ENCODE measurements at regions not wholly inside any gene's neighbourhood (a gene's known extent, or its start where the extent isn't known, plus 50 kb on each side); places are given as distances from the start of the nearest gene placed in this dataset.
A peak's percentile ranks its signal among the peaks of the same experiment; 100 is the strongest.

- H3K9me3 Mint-ChIP-seq (ENCODE audit: unreplicated experiment): peaks cover 3% of the 10 kb centered on the region
- DNase-seq (ENCODE audit: low read depth) (no peak), FAIRE-seq (no peak)
- no peak overlapping the region for H3K4me2 ChIP-seq (ENCODE audit: low read length)
- H3K27ac Mint-ChIP-seq (ENCODE audit: unreplicated experiment): no peak overlapping the region
- no peak overlapping the region for H3K9ac ChIP-seq (ENCODE audit: low read length)
- no peaks in the 10 kb centered on the region for H3K4me1 Mint-ChIP-seq (ENCODE audit: low read depth, unreplicated experiment)
- no peak overlapping the region for H3K4me3 Mint-ChIP-seq (ENCODE audit: unreplicated experiment)
- H3K4me1 ChIP-seq (ENCODE audit: insufficient read depth, low read length): no peaks in the 10 kb centered on the region
- no peaks in the 10 kb centered on the region for H3K9me3 ChIP-seq (ENCODE audit: insufficient read depth, low read depth, low read length)
- no peaks in the 10 kb centered on the region for H3K27me3 Mint-ChIP-seq (ENCODE audit: low read depth, unreplicated experiment)
- H3K79me2 ChIP-seq (ENCODE audit: insufficient read depth, low read length): no peaks in the 10 kb centered on the region
- no peaks in the 10 kb centered on the region for H3K36me3 ChIP-seq (ENCODE audit: insufficient read depth, low read length)
- H3K27ac ChIP-seq (ENCODE audit: low read depth, low read length): no peak overlapping the region
- H3K36me3 Mint-ChIP-seq (ENCODE audit: low read depth, unreplicated experiment): no peaks in the 10 kb centered on the region
- no peak overlapping the region for H2AFZ ChIP-seq (ENCODE audit: low read depth, low read length)
- H4K20me1 ChIP-seq (ENCODE audit: insufficient read depth, low read length): no peaks in the 10 kb centered on the region
- no peak overlapping the region for H3K4me3 ChIP-seq (ENCODE audit: insufficient read depth, low read depth, low read length)
- TF ChIP-seq, protein P1, sequence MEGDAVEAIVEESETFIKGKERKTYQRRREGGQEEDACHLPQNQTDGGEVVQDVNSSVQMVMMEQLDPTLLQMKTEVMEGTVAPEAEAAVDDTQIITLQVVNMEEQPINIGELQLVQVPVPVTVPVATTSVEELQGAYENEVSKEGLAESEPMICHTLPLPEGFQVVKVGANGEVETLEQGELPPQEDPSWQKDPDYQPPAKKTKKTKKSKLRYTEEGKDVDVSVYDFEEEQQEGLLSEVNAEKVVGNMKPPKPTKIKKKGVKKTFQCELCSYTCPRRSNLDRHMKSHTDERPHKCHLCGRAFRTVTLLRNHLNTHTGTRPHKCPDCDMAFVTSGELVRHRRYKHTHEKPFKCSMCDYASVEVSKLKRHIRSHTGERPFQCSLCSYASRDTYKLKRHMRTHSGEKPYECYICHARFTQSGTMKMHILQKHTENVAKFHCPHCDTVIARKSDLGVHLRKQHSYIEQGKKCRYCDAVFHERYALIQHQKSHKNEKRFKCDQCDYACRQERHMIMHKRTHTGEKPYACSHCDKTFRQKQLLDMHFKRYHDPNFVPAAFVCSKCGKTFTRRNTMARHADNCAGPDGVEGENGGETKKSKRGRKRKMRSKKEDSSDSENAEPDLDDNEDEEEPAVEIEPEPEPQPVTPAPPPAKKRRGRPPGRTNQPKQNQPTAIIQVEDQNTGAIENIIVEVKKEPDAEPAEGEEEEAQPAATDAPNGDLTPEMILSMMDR (IDR thresholded peaks at IDR 0.05; ENCODE audit: insufficient read depth, low read depth, low read length): no peak
- TF ChIP-seq EZH2 (IDR thresholded peaks at IDR 0.05; ENCODE audit: insufficient read depth, low read length): no peak
- no peaks in the 10 kb centered on the region for H3K27me3 ChIP-seq (ENCODE audit: insufficient read depth, low read length)
Measured at GRCh38 chr2:192775011-192775410, 580.3 kb upstream of the TMEFF2 start.

DNA sequence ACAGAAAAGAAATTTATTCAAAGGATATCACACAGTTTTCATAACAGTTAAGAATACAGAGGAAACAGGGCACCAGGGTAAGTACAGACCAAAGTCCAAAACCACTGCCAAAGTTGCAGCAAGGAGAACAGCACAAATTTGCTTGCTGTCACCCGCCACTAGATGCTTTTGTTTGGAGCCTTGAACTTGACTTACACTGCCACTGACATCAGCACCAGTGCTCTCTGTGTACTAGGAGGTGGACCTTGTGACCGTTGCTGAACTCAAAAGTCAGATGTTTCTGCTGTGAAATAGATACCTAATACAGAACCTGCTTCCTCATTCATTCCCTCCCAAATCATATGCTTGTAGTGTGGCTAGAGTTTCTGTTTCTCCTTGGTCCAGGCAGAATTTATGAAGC is 578.3 kb upstream of the TMEFF2 start:
- FAIRE-seq (no peak), DNase-seq (ENCODE audit: low read depth) (no peak)
- Histone ChIP-seq H3K36me3 (ENCODE audit: insufficient read depth, low read length) (no peaks in the 10 kb centered on the region), H3K4me1 (ENCODE audit: insufficient read depth, low read length) (no peaks in the 10 kb centered on the region), H3K79me2 (ENCODE audit: insufficient read depth, low read length) (no peaks in the 10 kb centered on the region), H3K4me3 (ENCODE audit: insufficient read depth, low read depth, low read length) (no peak overlapping the region), H3K4me2 (ENCODE audit: low read length) (no peak overlapping the region), H3K27me3 (ENCODE audit: insufficient read depth, low read length) (no peaks in the 10 kb centered on the region), H2AFZ (ENCODE audit: low read depth, low read length) (no peak overlapping the region), H3K27ac (ENCODE audit: low read depth, low read length) (no peak overlapping the region), H4K20me1 (ENCODE audit: insufficient read depth, low read length) (no peaks in the 10 kb centered on the region), H3K9ac (ENCODE audit: low read length) (no peak overlapping the region), H3K9me3 (ENCODE audit: insufficient read depth, low read depth, low read length) (no peaks in the 10 kb centered on the region)
- H3K4me1 Mint-ChIP-seq (ENCODE audit: low read depth, unreplicated experiment): no peaks in the 10 kb centered on the region
- H3K27me3 Mint-ChIP-seq (ENCODE audit: low read depth, unreplicated experiment): no peaks in the 10 kb centered on the region
- H3K4me3 Mint-ChIP-seq (ENCODE audit: unreplicated experiment): no peak overlapping the region
- H3K27ac Mint-ChIP-seq (ENCODE audit: unreplicated experiment): no peak overlapping the region
- H3K9me3 Mint-ChIP-seq (ENCODE audit: unreplicated experiment): no peaks in the 10 kb centered on the region
- H3K36me3 Mint-ChIP-seq (ENCODE audit: low read depth, unreplicated experiment): no peaks in the 10 kb centered on the region
- TF ChIP-seq, protein P1 (IDR thresholded peaks at IDR 0.05; ENCODE audit: insufficient read depth, low read depth, low read length): no peak
- no peak for TF ChIP-seq EZH2 (IDR thresholded peaks at IDR 0.05; ENCODE audit: insufficient read depth, low read length)

DNA sequence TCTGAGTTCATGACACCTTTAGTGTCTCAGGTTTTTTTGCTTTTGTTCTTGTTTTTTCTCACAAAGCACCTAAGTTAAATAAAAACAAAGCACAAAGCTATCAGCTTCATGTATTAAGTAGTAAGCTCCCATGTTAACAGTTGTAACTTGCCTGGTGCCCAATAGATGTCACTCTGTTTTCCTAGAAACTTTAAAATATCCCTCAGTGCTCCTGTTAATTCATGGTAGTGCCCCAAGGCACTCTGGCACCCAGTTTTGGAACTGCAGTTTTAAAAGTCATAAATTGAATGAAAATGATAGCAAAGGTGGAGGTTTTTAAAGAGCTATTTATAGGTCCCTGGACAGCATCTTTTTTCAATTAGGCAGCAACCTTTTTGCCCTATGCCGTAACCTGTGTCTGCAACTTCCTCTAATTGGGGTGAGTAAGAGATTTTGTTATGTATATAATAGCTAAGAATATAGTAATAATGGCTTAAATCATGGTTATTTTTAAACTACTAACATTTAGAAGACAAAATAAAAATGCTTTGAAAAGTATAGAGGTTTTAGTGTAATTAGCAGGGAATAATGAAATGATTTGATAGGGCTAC is 555.0 kb upstream of the TMEFF2 start:
- Histone ChIP-seq H3K9ac (ENCODE audit: low read length) (no peak overlapping the region), H3K4me1 (ENCODE audit: insufficient read depth, low read length) (no peaks in the 10 kb centered on the region), H3K4me3 (ENCODE audit: insufficient read depth, low read depth, low read length) (no peak overlapping the region), H3K27ac (ENCODE audit: low read depth, low read length) (no peak overlapping the region), H3K9me3 (ENCODE audit: insufficient read depth, low read depth, low read length) (no peaks in the 10 kb centered on the region), H3K4me2 (ENCODE audit: low read length) (peak overlapping the region; percentile 25), H2AFZ (ENCODE audit: low read depth, low read length) (no peak overlapping the region), H4K20me1 (ENCODE audit: insufficient read depth, low read length) (no peaks in the 10 kb centered on the region), H3K79me2 (ENCODE audit: insufficient read depth, low read length) (no peaks in the 10 kb centered on the region), H3K36me3 (ENCODE audit: insufficient read depth, low read length) (no peaks in the 10 kb centered on the region), H3K27me3 (ENCODE audit: insufficient read depth, low read length) (no peaks in the 10 kb centered on the region)
- Mint-ChIP-seq H3K4me3 (ENCODE audit: unreplicated experiment) (no peak overlapping the region), H3K36me3 (ENCODE audit: low read depth, unreplicated experiment) (no peaks in the 10 kb centered on the region), H3K27me3 (ENCODE audit: low read depth, unreplicated experiment) (no peaks in the 10 kb centered on the region), H3K4me1 (ENCODE audit: low read depth, unreplicated experiment) (no peaks in the 10 kb centered on the region), H3K27ac (ENCODE audit: unreplicated experiment) (no peak overlapping the region), H3K9me3 (ENCODE audit: unreplicated experiment) (no peaks in the 10 kb centered on the region)
- no peak for FAIRE-seq
- DNase-seq (ENCODE audit: low read depth): no peak
- TF ChIP-seq, protein P1 (IDR thresholded peaks at IDR 0.05; ENCODE audit: insufficient read depth, low read depth, low read length): peak; percentile 31
- TF ChIP-seq EZH2 (IDR thresholded peaks at IDR 0.05; ENCODE audit: insufficient read depth, low read length): no peak
